ENCODE measurements at regions not wholly inside any gene's neighbourhood (a gene's known extent, or its start where the extent isn't known, plus 50 kb on each side); places are given as distances from the start of the nearest gene placed in this dataset.
"Not testable (repeated sequence)": the region's sequence is repeated elsewhere in the genome, so short reads cannot be mapped to it uniquely, and the experiment has no call there.

DNA sequence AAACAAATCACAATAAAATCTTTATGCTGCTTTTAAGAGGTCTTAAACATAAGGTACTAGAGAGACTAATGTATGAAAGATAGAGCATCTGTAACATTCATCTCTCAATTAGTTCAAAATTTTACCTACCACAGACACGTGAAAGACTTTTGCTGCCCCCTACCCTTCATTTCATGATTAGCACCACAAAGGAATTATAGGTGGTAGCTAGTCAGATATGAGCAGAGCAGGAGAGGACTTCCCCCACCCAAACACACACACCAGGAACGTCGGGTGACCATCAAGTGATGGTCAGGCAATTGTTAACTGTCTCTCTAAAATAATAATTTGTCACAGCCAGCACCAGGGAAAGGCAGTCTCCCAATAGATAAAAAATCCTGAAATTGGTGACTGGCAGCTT lies 1531.7 kb upstream of the SPRY2 start:
- DNase-seq (ENCODE audit: low spot score), result no peak
- Histone ChIP-seq H3K36me3 (no peaks in the 10 kb centered on the region), H3K4me3 (no peak overlapping the region), H3K27me3 (replicated peaks; ENCODE audit: insufficient read depth) (no peaks in the 10 kb centered on the region), H3K4me1 (replicated peaks) (no peaks in the 10 kb centered on the region), H3K27ac (no peak overlapping the region), H3K9me3 (no peaks in the 10 kb centered on the region)
- TF ChIP-seq, protein P1, sequence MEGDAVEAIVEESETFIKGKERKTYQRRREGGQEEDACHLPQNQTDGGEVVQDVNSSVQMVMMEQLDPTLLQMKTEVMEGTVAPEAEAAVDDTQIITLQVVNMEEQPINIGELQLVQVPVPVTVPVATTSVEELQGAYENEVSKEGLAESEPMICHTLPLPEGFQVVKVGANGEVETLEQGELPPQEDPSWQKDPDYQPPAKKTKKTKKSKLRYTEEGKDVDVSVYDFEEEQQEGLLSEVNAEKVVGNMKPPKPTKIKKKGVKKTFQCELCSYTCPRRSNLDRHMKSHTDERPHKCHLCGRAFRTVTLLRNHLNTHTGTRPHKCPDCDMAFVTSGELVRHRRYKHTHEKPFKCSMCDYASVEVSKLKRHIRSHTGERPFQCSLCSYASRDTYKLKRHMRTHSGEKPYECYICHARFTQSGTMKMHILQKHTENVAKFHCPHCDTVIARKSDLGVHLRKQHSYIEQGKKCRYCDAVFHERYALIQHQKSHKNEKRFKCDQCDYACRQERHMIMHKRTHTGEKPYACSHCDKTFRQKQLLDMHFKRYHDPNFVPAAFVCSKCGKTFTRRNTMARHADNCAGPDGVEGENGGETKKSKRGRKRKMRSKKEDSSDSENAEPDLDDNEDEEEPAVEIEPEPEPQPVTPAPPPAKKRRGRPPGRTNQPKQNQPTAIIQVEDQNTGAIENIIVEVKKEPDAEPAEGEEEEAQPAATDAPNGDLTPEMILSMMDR (IDR thresholded peaks at IDR 0.05), result peak in 1 of 4 experiments; percentile 26
- no peak for TF ChIP-seq POLR2A (IDR thresholded peaks at IDR 0.05)
- WGBS, result 21% methylated on average over 3 of the region's 3 CpGs
- intact Hi-C loops (cut with DNase I), result loop anchor here (10.0 kb wide), 1 partner anchor 698 kb away; no protein-coding TSS in a partner anchor

- H3K4me1 ChIP-seq (replicated peaks); H3K9me3 ChIP-seq; H3K36me3 ChIP-seq; H3K27me3 ChIP-seq (replicated peaks; ENCODE audit: insufficient read depth); H3K27ac ChIP-seq; DNase-seq (ENCODE audit: low spot score); H3K4me3 ChIP-seq: not testable (repeated sequence)
- 71% methylated on average over 4 of the region's 4 CpGs for WGBS
- intact Hi-C loops (cut with DNase I), result loop anchor here (10.0 kb wide), 1 partner anchor 697 kb away; no protein-coding TSS in a partner anchor
Observed at GRCh38 chr13:81871751-81872325, 1530.9 kb upstream of the SPRY2 start.

- Histone ChIP-seq H3K4me1 (replicated peaks) (no peaks in the 10 kb centered on the region), H3K9me3 (no peaks in the 10 kb centered on the region), H3K27me3 (replicated peaks; ENCODE audit: insufficient read depth) (no peaks in the 10 kb centered on the region), H3K4me3 (no peak overlapping the region), H3K36me3 (no peaks in the 10 kb centered on the region), H3K27ac (no peak overlapping the region)
- intact Hi-C loops (cut with DNase I), result no loop called here
- DNase-seq (ENCODE audit: low spot score), result no peak
- TF ChIP-seq POLR2AphosphoS5 (IDR thresholded peaks at IDR 0.05), result no peak
- TF ChIP-seq, protein P1 (IDR thresholded peaks at IDR 0.05), result no peak
- TF ChIP-seq POLR2A (IDR thresholded peaks at IDR 0.05), result no peak
Observed at GRCh38 chr13:81848291-81848690, 1507.4 kb upstream of the SPRY2 start.

DNA sequence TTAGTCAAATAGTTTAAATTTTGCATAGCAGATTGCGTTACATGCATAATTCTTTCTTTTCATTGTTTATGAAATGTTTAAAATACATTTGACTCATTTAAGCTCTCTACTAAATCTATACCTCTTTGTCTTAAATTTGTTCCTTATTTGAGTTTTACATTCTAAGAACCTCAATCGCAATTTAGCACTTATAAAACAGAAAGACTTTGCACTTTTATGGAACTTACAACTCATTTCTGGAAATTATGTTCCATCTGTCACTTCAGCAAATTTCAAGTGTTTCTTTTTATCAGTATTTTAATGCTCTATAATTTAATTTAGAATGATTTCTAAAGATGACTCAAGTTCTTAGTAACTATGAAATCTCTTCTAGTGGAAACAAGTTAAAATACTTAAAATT lies 1505.8 kb upstream of the SPRY2 start:
- Histone ChIP-seq H3K4me1 (replicated peaks) (no peaks in the 10 kb centered on the region), H3K4me3 (no peak overlapping the region), H3K27me3 (replicated peaks; ENCODE audit: insufficient read depth) (no peaks in the 10 kb centered on the region), H3K36me3 (no peaks in the 10 kb centered on the region), H3K27ac (no peak overlapping the region), H3K9me3 (no peaks in the 10 kb centered on the region)
- 89% methylated on average over 2 of the region's 2 CpGs for WGBS
- no peak for TF ChIP-seq POLR2A (IDR thresholded peaks at IDR 0.05)
- no peak for DNase-seq (ENCODE audit: low spot score)
- intact Hi-C loops (cut with DNase I), result no loop called here

- no peaks in the 10 kb centered on the region for H3K27me3 ChIP-seq (replicated peaks; ENCODE audit: insufficient read depth)
- 92% methylated on average over 11 of the region's 11 CpGs for WGBS
- intact Hi-C loops (cut with DNase I), result no loop called here
- H3K27ac ChIP-seq, result no peak overlapping the region
- TF ChIP-seq POLR2A (IDR thresholded peaks at IDR 0.05) (no peak), POLR2AphosphoS5 (IDR thresholded peaks at IDR 0.05) (no peak)
- TF ChIP-seq, protein P1 (IDR thresholded peaks at IDR 0.05), result no peak
- H3K36me3 ChIP-seq, result no peaks in the 10 kb centered on the region
- H3K9me3 ChIP-seq, result no peaks in the 10 kb centered on the region
- no peaks in the 10 kb centered on the region for H3K4me1 ChIP-seq (replicated peaks)
- DNase-seq (ENCODE audit: low spot score), result no peak
- no peak overlapping the region for H3K4me3 ChIP-seq
Observed at GRCh38 chr13:81821259-81821658, 1480.3 kb upstream of the SPRY2 start.

DNA sequence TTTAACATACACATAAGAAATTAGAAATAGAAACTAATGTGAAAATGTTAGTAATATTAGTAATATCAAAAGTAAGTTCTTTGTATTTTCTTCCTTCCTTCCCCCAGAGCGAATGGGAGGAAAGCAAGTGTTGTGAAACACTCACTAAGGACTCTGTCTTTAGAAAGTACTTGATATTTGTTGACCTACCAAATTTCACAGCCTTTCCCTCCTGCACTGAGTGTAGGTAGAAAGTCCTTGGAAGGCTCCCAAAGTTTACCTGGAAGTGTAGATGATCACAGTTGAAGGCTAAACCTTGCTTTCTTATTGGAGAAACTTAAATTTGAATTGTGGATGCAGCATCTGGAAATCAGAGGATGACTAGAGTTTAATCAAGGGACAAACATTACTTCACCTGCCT lies 1459.5 kb upstream of the SPRY2 start:
- intact Hi-C loops (cut with DNase I), result no loop called here
- H3K9me3 ChIP-seq, result no peaks in the 10 kb centered on the region
- H3K36me3 ChIP-seq, result no peaks in the 10 kb centered on the region
- no peaks in the 10 kb centered on the region for H3K27me3 ChIP-seq (replicated peaks; ENCODE audit: insufficient read depth)
- TF ChIP-seq POLR2AphosphoS5 (IDR thresholded peaks at IDR 0.05) (no peak), POLR2A (IDR thresholded peaks at IDR 0.05) (no peak)
- TF ChIP-seq, protein P1 (IDR thresholded peaks at IDR 0.05), result no peak
- no peak overlapping the region for H3K27ac ChIP-seq
- WGBS, result 92% methylated on average over 1 of the region's 1 CpG
- no peak for DNase-seq (ENCODE audit: low spot score)
- no peaks in the 10 kb centered on the region for H3K4me1 ChIP-seq (replicated peaks)
- H3K4me3 ChIP-seq, result no peak overlapping the region
